HCT116 (cell line): ENCODE measurements at regions not wholly inside any gene's neighbourhood (a gene's known extent, or its start where the extent isn't known, plus 50 kb on each side); places are given as distances from the start of the nearest gene placed in this dataset.

Experiments
- ATAC-seq: fragments of 200-7000 bp; cut with Tn5 transposase; 2 replicates; pipeline ENCODE4 v1.9.1; 2020; ENCODE audit warnings: mild to moderate bottlenecking, moderate library complexity
- BruUV-seq: library from RNA; stranded (reverse); fragments of 400-500 nt; replicated peaks from 2 replicates; lab custom pipeline; 2021; lab: Mats Ljungman, UMichigan
- CTCF ChIA-PET: fragments of 300-600 bp; sonication (Branson Sonifier 250); formaldehyde crosslinking; loops from one replicate; lab custom pipeline; 2021; ENCODE audit warnings: antibody characterized with exemption; lab: Charles Lee
- POLR2A ChIA-PET: fragments of 300-600, 350-600 bp; sonication (Branson Sonifier 250); formaldehyde crosslinking; loops from one replicate; lab custom pipeline; 2021; ENCODE audit warnings: antibody characterized with exemption; lab: Charles Lee
- RAD21 ChIA-PET, 2 experiments: fragments of 300-600 bp; sonication (Branson Sonifier 250); formaldehyde crosslinking; loops; one replicate each; lab custom pipeline; 2023; ENCODE audit warnings: low total read pairs in 2 of 2; ENCODE audit not compliant: uncharacterized antibody in 2 of 2, unreplicated experiment in 2 of 2, low non-redundant PET in 1 of 2; lab: Charles Lee
- DNase-seq: peaks from one replicate; pipeline ENCODE4 v3.0.0-alpha.2; 2010; ENCODE audit warnings: low read depth, low spot score
- H2AFZ ChIP-seq: fragments of 200-600 bp; shearing (Covaris generic), sonication (generic); 2 replicates; pipeline ENCODE4 v1.6.1; 2017; ENCODE audit warnings: low read depth, mixed run types, mixed read lengths, antibody characterized with exemption, low read length; ENCODE audit not compliant: poor library complexity, severe bottlenecking
- H3K27ac ChIP-seq: 2 replicates; pipeline ENCODE4 v1.5.1; 2012; ENCODE audit warnings: low read depth, low read length
- H3K27me3 ChIP-seq: fragments of 200-600 bp; sonication (generic); 2 replicates; pipeline ENCODE4 v1.6.1; 2016; ENCODE audit warnings: mixed run types, low read length, mixed read lengths; ENCODE audit not compliant: insufficient read depth
- H3K36me3 ChIP-seq, 2 experiments: fragments of 200-500 bp in 1 of 2; fragments of 200-600 bp in 1 of 2; sonication (Bioruptor generic) in 1 of 2; sonication (generic) in 1 of 2; 2 replicates each; pipeline versions ENCODE4 v1.5.1 to v1.6.1; 2014 to 2016; ENCODE audit warnings: low read length in 2 of 2, inconsistent platforms in 1 of 2, mixed read lengths in 1 of 2, mixed run types in 1 of 2; ENCODE audit not compliant: insufficient read depth in 2 of 2, control insufficient read depth in 1 of 2
- H3K4me1 ChIP-seq, 2 experiments: fragments of 200-600 bp in 1 of 2; sonication (generic) in 1 of 2; 2 replicates each; pipeline versions ENCODE4 v1.5.1 to v1.6.1; 2012 to 2017; ENCODE audit warnings: low read length in 2 of 2, inconsistent platforms in 1 of 2, mild to moderate bottlenecking in 1 of 2, mixed read lengths in 1 of 2, mixed run types in 1 of 2, moderate library complexity in 1 of 2; ENCODE audit not compliant: insufficient read depth in 2 of 2, control insufficient read depth in 1 of 2
- H3K4me2 ChIP-seq: fragments of 200-600 bp; sonication (generic); 2 replicates; pipeline ENCODE4 v1.6.1; 2017; ENCODE audit warnings: mixed run types, low read length, mixed read lengths
- H3K4me3 ChIP-seq, 2 experiments: fragments of 200-600 bp in 1 of 2; sonication (generic) in 1 of 2; replicated peaks in 1 of 2; 2 replicates each; pipeline ENCODE4 v1.5.1; 2011 to 2016; ENCODE audit warnings: low read length in 2 of 2, control low read depth in 1 of 2, low read depth in 1 of 2, mild to moderate bottlenecking in 1 of 2, mixed read lengths in 1 of 2, mixed run types in 1 of 2
- H3K79me2 ChIP-seq: fragments of 200-600 bp; sonication (generic); 2 replicates; pipeline ENCODE4 v1.6.1; 2017; ENCODE audit warnings: mild to moderate bottlenecking, mixed run types, low read length, moderate library complexity, mixed read lengths; ENCODE audit not compliant: insufficient read depth
- H3K9ac ChIP-seq: fragments of 200-600 bp; sonication (generic); 2 replicates; pipeline ENCODE4 v1.6.1; 2016; ENCODE audit warnings: low read length, mixed read lengths
- H3K9me2 ChIP-seq: fragments of 200-600 bp; sonication (generic), shearing (Covaris generic); 2 replicates; pipeline ENCODE4 v1.6.1; 2017; ENCODE audit warnings: mixed run types, mild to moderate bottlenecking, moderate library complexity; ENCODE audit not compliant: insufficient read depth
- H3K9me3 ChIP-seq, 2 experiments: fragments of 200-500 bp in 1 of 2; fragments of 200-600 bp in 1 of 2; sonication (Bioruptor generic) in 1 of 2; sonication (generic) in 1 of 2; 2 replicates each; pipeline ENCODE4 v1.6.1; 2014 to 2017; ENCODE audit warnings: low read length in 2 of 2, mixed read lengths in 2 of 2, inconsistent platforms in 1 of 2, low read depth in 1 of 2, mild to moderate bottlenecking in 1 of 2, mixed run types in 1 of 2, moderate library complexity in 1 of 2; ENCODE audit not compliant: control insufficient read depth in 1 of 2, insufficient read depth in 1 of 2
- H4K20me1 ChIP-seq: fragments of 200-600 bp; sonication (generic), shearing (Covaris generic); 2 replicates; pipeline ENCODE4 v1.6.1; 2017; ENCODE audit warnings: mixed run types, mild to moderate bottlenecking, moderate library complexity; ENCODE audit not compliant: insufficient read depth
- ATF3 ChIP-seq: IDR thresholded peaks from 2 replicates; pipeline ENCODE4 v1.6.1; 2012
- CBX3 ChIP-seq: IDR thresholded peaks from 2 replicates; pipeline ENCODE4 v1.6.1; 2012; ENCODE audit warnings: low read depth
- CEBPB ChIP-seq: IDR thresholded peaks from 2 replicates; pipeline ENCODE4 v1.6.1; 2012; ENCODE audit warnings: low read depth
- CTCF ChIP-seq, 3 experiments: fragments of 200-600 bp in 1 of 3; sonication (generic) in 1 of 3; IDR thresholded peaks in 2 of 3; conservative IDR thresholded peaks in 1 of 3; 2 replicates each; pipeline ENCODE4 v1.5.1; 2012 to 2017; ENCODE audit warnings: low read depth in 2 of 3, low read length in 2 of 3, antibody characterized with exemption in 1 of 3, borderline replicate concordance in 1 of 3, control low read depth in 1 of 3, mild to moderate bottlenecking in 1 of 3, mixed read lengths in 1 of 3, mixed run types in 1 of 3, moderate library complexity in 1 of 3; ENCODE audit not compliant: insufficient read depth in 1 of 3
- EGR1 ChIP-seq: IDR thresholded peaks from 2 replicates; pipeline ENCODE4 v1.6.1; 2012; ENCODE audit warnings: low read depth
- ELF1 ChIP-seq: IDR thresholded peaks from 2 replicates; pipeline ENCODE4 v1.6.1; 2012; ENCODE audit warnings: low read depth, borderline replicate concordance
- FOSL1 ChIP-seq: IDR thresholded peaks from 2 replicates; pipeline ENCODE4 v1.6.1; 2012; ENCODE audit warnings: low read depth
- JUND ChIP-seq: IDR thresholded peaks from 2 replicates; pipeline ENCODE4 v1.6.1; 2012
- POLR2AphosphoS5 ChIP-seq: IDR thresholded peaks from 2 replicates; pipeline ENCODE4 v1.6.1; 2011; ENCODE audit warnings: mild to moderate bottlenecking, low read depth, low read length, moderate library complexity
- RAD21 ChIP-seq: IDR thresholded peaks from 2 replicates; pipeline ENCODE4 v1.6.1; 2012; ENCODE audit warnings: low read depth, mild to moderate bottlenecking
- SP1 ChIP-seq: IDR thresholded peaks from 2 replicates; pipeline ENCODE4 v1.6.1; 2012; ENCODE audit warnings: low read depth
- TCF7L2 ChIP-seq: IDR thresholded peaks from 2 replicates; pipeline ENCODE4 v1.7.0; 2011; ENCODE audit warnings: borderline replicate concordance, inconsistent platforms; ENCODE audit not compliant: insufficient read depth, insufficient read length; ENCODE audit errors: extremely low read depth
- YY1 ChIP-seq: IDR thresholded peaks from 2 replicates; pipeline ENCODE4 v1.6.1; 2011; ENCODE audit warnings: low read length, low read depth, moderate library complexity, mild to moderate bottlenecking; ENCODE audit not compliant: insufficient replicate concordance; ENCODE audit errors: extremely low read depth
- ZBTB33 ChIP-seq: IDR thresholded peaks from 2 replicates; pipeline ENCODE4 v1.6.1; 2011; ENCODE audit warnings: mild to moderate bottlenecking, low read length, moderate library complexity; ENCODE audit not compliant: insufficient replicate concordance; ENCODE audit errors: extremely low read depth
- ZFX ChIP-seq: fragments of 450-650 bp; IDR thresholded peaks from 2 replicates; pipeline ENCODE4 v1.6.1; 2017
- ZNF274 ChIP-seq: fragments of 200-500 bp; sonication (Bioruptor generic); IDR thresholded peaks from 2 replicates; pipeline ENCODE4 v1.6.1; 2014; ENCODE audit warnings: mild to moderate bottlenecking, low read depth, low read length, inconsistent platforms
- intact Hi-C: fragments of 100-400 bp; cut with micrococcal nuclease; formaldehyde crosslinking; loops from 2 replicates; pipeline ENCODE4 v1.10.0; 2022

GRCh38 chr13:50464349-50465251 lies 378.9 kb downstream of the DLEU7 start:
- CTCF ChIA-PET: no interaction called here
- no peak overlapping the region for H2AFZ ChIP-seq
- TF ChIP-seq CEBPB: no peak
- no peak for TF ChIP-seq FOSL1
- no peak for TF ChIP-seq ZNF274
- TF ChIP-seq POLR2AphosphoS5: no peak
- no peak for TF ChIP-seq ATF3
- TF ChIP-seq CBX3: no peak
- TF ChIP-seq ELF1: no peak
- TF ChIP-seq ZFX: no peak
- H3K27me3 ChIP-seq: no peaks in the 10 kb centered on the region
- RAD21 ChIA-PET: no interaction called here
- no peaks in the 10 kb centered on the region for H3K9me2 ChIP-seq
- POLR2A ChIA-PET: no interaction called here
- no peak for DNase-seq
- H3K36me3 ChIP-seq: no peaks in the 10 kb centered on the region
- no peaks in the 10 kb centered on the region for H4K20me1 ChIP-seq
- H3K4me3 ChIP-seq: no peak overlapping the region
- H3K9ac ChIP-seq: no peak overlapping the region
- BruUV-seq: no TSS peak
- H3K27ac ChIP-seq: no peak overlapping the region
- no peaks in the 10 kb centered on the region for H3K9me3 ChIP-seq
- H3K79me2 ChIP-seq: no peaks in the 10 kb centered on the region
- ATAC-seq: no peak
- H3K4me2 ChIP-seq: no peak overlapping the region
- no peaks in the 10 kb centered on the region for H3K4me1 ChIP-seq
- intact Hi-C loops: no loop called here

- H3K79me2 ChIP-seq: no peaks in the 10 kb centered on the region
- no peaks in the 10 kb centered on the region for H3K9me2 ChIP-seq
- H3K4me2 ChIP-seq: no peak overlapping the region
- ChIA-PET RAD21 (no interaction called here), CTCF (no interaction called here), POLR2A (no interaction called here)
- no peak overlapping the region for H3K4me3 ChIP-seq
- no peaks in the 10 kb centered on the region for H3K4me1 ChIP-seq
- intact Hi-C loops: no loop called here
- no TSS peak for BruUV-seq
- H3K9ac ChIP-seq: no peak overlapping the region
- H3K27me3 ChIP-seq: no peaks in the 10 kb centered on the region
- H3K9me3 ChIP-seq: no peaks in the 10 kb centered on the region
- no peaks in the 10 kb centered on the region for H4K20me1 ChIP-seq
- no peak for ATAC-seq
- DNase-seq: no peak
- no peaks in the 10 kb centered on the region for H3K36me3 ChIP-seq
- no peak overlapping the region for H3K27ac ChIP-seq
- no peak overlapping the region for H2AFZ ChIP-seq
- no peak for TF ChIP-seq ZBTB33
- TF ChIP-seq RAD21: no peak
- TF ChIP-seq ELF1: no peak
- TF ChIP-seq TCF7L2: no peak
- TF ChIP-seq SP1: no peak
- TF ChIP-seq CTCF (IDR thresholded peaks at IDR 0.05 in 2 of 3, conservative IDR thresholded peaks at IDR 0.05 in 1 of 3; ENCODE audit: borderline replicate concordance in 1 of 3, insufficient read depth in 1 of 3, low read depth in 2 of 3, low read length in 2 of 3): no peak
- no peak for TF ChIP-seq EGR1
- TF ChIP-seq JUND: no peak
- TF ChIP-seq YY1: no peak
- TF ChIP-seq CEBPB: no peak
- no peak for TF ChIP-seq FOSL1
These were observed 377.0 kb downstream of the DLEU7 start for GRCh38 chr13:50466456-50466855.
